GM12878 (cell line): ENCODE measurements at regions not wholly inside any gene's neighbourhood (a gene's known extent, or its start where the extent isn't known, plus 50 kb on each side); places are given as distances from the start of the nearest gene placed in this dataset.

ENCODE experiments used
- ATAC-seq: fragments of 200-7000 bp; cut with Tn5 transposase; 3 replicates; pipeline ENCODE4 v1.9.1; 2020; ENCODE audit warnings: mild to moderate bottlenecking, moderate library complexity
- BruUV-seq: library from RNA; stranded (reverse); fragments of 400-500 nt; replicated peaks from 2 replicates; lab custom pipeline; 2021; lab: Mats Ljungman, UMichigan
- CTCF ChIA-PET: fragments of 300-600 bp; sonication (Branson Sonifier 250); formaldehyde crosslinking; extraction: SDS; loops from one replicate; lab custom pipeline; 2021; ENCODE audit warnings: inconsistent platforms; lab: Yijun Ruan, JAX
- POLR2A ChIA-PET: fragments of 350-600 bp; formaldehyde crosslinking; extraction: SDS; loops from one replicate; lab custom pipeline; 2021; ENCODE audit warnings: inconsistent platforms; lab: Charles Lee
- RAD21 ChIA-PET: fragments of 300-600 bp; sonication (Branson Sonifier 250); formaldehyde crosslinking; loops from one replicate; lab custom pipeline; 2023; ENCODE audit warnings: antibody characterized with exemption; ENCODE audit not compliant: unreplicated experiment; lab: Charles Lee
- SMC1A ChIA-PET: fragments of 300-600 bp; sonication (Branson Sonifier 250); formaldehyde crosslinking; loops from one replicate; lab custom pipeline; 2023; ENCODE audit not compliant: unreplicated experiment, uncharacterized antibody; lab: Charles Lee
- DNase-seq: peaks from one replicate; pipeline ENCODE4 v3.0.0-alpha.2; 2011; ENCODE audit warnings: low read depth, low spot score
- FAIRE-seq: peaks from 3 replicates; lab custom pipeline; 2011; peaks lifted over from hg19 to GRCh38; lab: Jason Lieb, UNC
- H2AFZ ChIP-seq: 2 replicates; pipeline ENCODE4 v1.6.0; 2011; ENCODE audit warnings: low read depth, low read length, control low read depth; ENCODE audit not compliant: control insufficient read depth
- H3K27ac ChIP-seq: 2 replicates; pipeline ENCODE4 v1.5.1; 2011; ENCODE audit warnings: control low read depth; ENCODE audit not compliant: control insufficient read depth, insufficient read depth
- H3K27me3 ChIP-seq, 2 experiments: replicated peaks in 1 of 2; 2 replicates each; pipeline versions ENCODE4 v1.6.0 to v1.6.1; 2011; ENCODE audit warnings: low read length in 1 of 2; ENCODE audit not compliant: control insufficient read depth in 2 of 2, insufficient read depth in 2 of 2
- H3K36me3 ChIP-seq, 2 experiments: 2 replicates each; pipeline ENCODE4 v1.5.1; 2011; ENCODE audit warnings: low read length in 1 of 2; ENCODE audit not compliant: control insufficient read depth in 2 of 2, insufficient read depth in 2 of 2
- H3K4me1 ChIP-seq: 2 replicates; pipeline ENCODE4 v1.6.1; 2011; ENCODE audit warnings: mild to moderate bottlenecking, low read length, moderate library complexity, mixed read lengths; ENCODE audit not compliant: control insufficient read depth, insufficient read depth
- H3K4me2 ChIP-seq: 2 replicates; pipeline ENCODE4 v1.6.0; 2011; ENCODE audit warnings: control low read depth; ENCODE audit not compliant: control insufficient read depth, insufficient read depth
- H3K4me3 ChIP-seq: fragments of 200-600 bp; sonication (generic); 2 replicates; pipeline ENCODE4 v1.5.1; 2016
- H3K79me2 ChIP-seq: 2 replicates; pipeline ENCODE4 v1.6.0; 2011; ENCODE audit warnings: low read length; ENCODE audit not compliant: control insufficient read depth, insufficient read depth
- H3K9ac ChIP-seq: 2 replicates; pipeline ENCODE4 v1.8.0; 2011; ENCODE audit warnings: low read length, control low read depth, mixed read lengths; ENCODE audit not compliant: control insufficient read depth, insufficient read depth
- H3K9me3 ChIP-seq: replicated peaks from 3 replicates; pipeline ENCODE4 v1.5.1; 2011; ENCODE audit warnings: mild to moderate bottlenecking, low read length; ENCODE audit not compliant: control insufficient read depth, insufficient read depth
- H4K20me1 ChIP-seq: 2 replicates; pipeline ENCODE4 v1.6.0; 2011; ENCODE audit not compliant: control insufficient read depth, insufficient read depth
- HDAC2 ChIP-seq: fragments of 200-600 bp; sonication (generic); IDR thresholded peaks from 2 replicates; pipeline ENCODE4 v1.6.1; 2017
- IRF4 ChIP-seq: IDR thresholded peaks from 2 replicates; pipeline ENCODE4 v1.6.1; 2011; ENCODE audit warnings: low read depth, low read length
- KDM1A ChIP-seq: fragments of 200-600 bp; sonication (generic); IDR thresholded peaks from 2 replicates; pipeline ENCODE4 v1.6.1; 2016; ENCODE audit warnings: borderline replicate concordance
- LARP7 ChIP-seq: fragments of 450-650 bp; IDR thresholded peaks from 2 replicates; pipeline ENCODE4 v1.6.1; 2017; ENCODE audit warnings: mild to moderate bottlenecking
- PML ChIP-seq: IDR thresholded peaks from 2 replicates; pipeline ENCODE4 v1.6.1; 2012; ENCODE audit warnings: low read length, inconsistent platforms
- POU2F2 ChIP-seq: IDR thresholded peaks from 3 replicates; pipeline ENCODE4 v1.6.1; 2011; ENCODE audit warnings: low read depth, mild to moderate bottlenecking, low read length, borderline replicate concordance
- SPI1 ChIP-seq: IDR thresholded peaks from 2 replicates; pipeline ENCODE4 v1.6.1; 2011; ENCODE audit warnings: low read depth, mild to moderate bottlenecking, low read length, moderate library complexity, borderline replicate concordance; ENCODE audit not compliant: insufficient read depth
- WGBS: methylation state at CpG from one replicate; pipeline ENCODE4 v1.1.6; 2016; ENCODE audit warnings: low lambda C conversion rate; ENCODE audit not compliant: insufficient replicate concordance, insufficient coverage; ENCODE audit errors: missing lambda C conversion rate; 5-methylcytosine and 5-hydroxymethylcytosine counted together
- in situ Hi-C: fragments of 300-500 bp; cut with MboI; formaldehyde crosslinking; loops from 9 replicates; pipeline ENCODE4 v1.14.3; 2018; ENCODE audit warnings: mixed read lengths
- intact Hi-C: fragments of 100-400 bp; cut with micrococcal nuclease; formaldehyde crosslinking; loops from one replicate; pipeline ENCODE4 v1.14.2; 2022; ENCODE audit not compliant: unreplicated experiment

DNA sequence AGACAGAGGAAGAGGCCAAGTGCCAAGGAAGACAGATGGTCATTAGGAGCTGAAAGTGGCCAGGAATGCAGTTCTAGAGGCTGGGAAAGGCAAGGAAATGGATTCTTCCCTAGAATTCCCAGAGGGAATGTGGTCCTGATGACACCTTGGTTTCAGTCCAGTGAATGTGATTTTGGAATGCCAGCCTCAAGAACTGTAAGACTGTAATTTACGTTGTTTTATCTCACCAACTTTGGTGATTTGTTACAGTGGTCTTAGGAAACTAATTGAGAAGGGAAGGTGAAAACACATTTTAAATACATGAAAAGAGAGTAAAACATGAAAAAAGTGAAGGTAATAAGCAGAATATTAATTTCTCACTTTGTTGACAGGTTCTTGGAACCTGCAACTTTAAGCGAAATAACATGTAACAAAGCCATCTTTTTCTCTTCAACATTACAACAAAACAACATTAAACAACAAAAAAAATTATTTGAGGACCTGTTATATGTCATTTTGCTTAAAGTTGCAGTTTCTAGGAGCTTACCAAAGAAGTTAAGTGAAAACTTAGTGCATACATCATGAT is 370.2 kb downstream of the METTL4 start:
- ChIA-PET SMC1A (no interaction called here), POLR2A (no interaction called here), CTCF (no interaction called here), RAD21 (no interaction called here)
- TF ChIP-seq KDM1A (no peak), POU2F2 (no peak), LARP7 (no peak), HDAC2 (no peak)
- no peak for DNase-seq
- Histone ChIP-seq H3K27ac (no peak overlapping the region), H4K20me1 (no peaks in the 10 kb centered on the region), H3K4me3 (no peak overlapping the region), H3K36me3 (no peaks in the 10 kb centered on the region), H3K79me2 (no peaks in the 10 kb centered on the region), H2AFZ (no peak overlapping the region), H3K4me2 (no peak overlapping the region), H3K4me1 (no peaks in the 10 kb centered on the region), H3K9me3 (no peaks in the 10 kb centered on the region), H3K9ac (no peak overlapping the region), H3K27me3 (no peaks in the 10 kb centered on the region)
- in situ Hi-C loops, result no loop called here
- intact Hi-C loops, result no loop called here
- no peak for FAIRE-seq
- WGBS, result 16% methylated on average over 2 of the region's 2 CpGs
- BruUV-seq, result no TSS peak
- ATAC-seq, result no peak

DNA sequence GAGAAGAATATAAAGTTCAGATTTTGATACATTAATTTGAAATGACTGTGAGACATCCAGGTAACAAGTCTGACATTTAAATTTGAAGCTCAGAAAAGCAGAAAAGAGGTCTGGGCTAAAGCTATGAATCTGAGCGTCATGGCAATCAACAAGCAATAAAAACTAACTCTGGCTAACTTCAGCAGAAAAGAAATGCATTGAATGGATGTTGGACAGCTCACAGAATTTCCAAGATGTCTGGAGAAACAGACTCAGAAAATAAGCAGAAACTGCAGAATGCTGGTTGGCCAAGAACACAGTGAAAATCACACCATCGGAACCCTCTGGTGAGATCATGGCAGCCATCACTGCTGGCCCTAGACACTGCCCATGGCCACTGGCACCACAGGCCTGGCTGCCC is 366.6 kb downstream of the METTL4 start:
- in situ Hi-C loops, result no loop called here
- H3K4me1 ChIP-seq, result no peaks in the 10 kb centered on the region
- RAD21 ChIA-PET, result no interaction called here
- H3K27me3 ChIP-seq, result no peaks in the 10 kb centered on the region
- WGBS, result 49% methylated on average over 2 of the region's 2 CpGs
- no peak overlapping the region for H3K9ac ChIP-seq
- POLR2A ChIA-PET, result no interaction called here
- DNase-seq (no peak), FAIRE-seq (no peak), ATAC-seq (no peak)
- no peak overlapping the region for H3K27ac ChIP-seq
- no peak overlapping the region for H3K4me2 ChIP-seq
- H3K36me3 ChIP-seq, result no peaks in the 10 kb centered on the region
- SMC1A ChIA-PET, result no interaction called here
- no TSS peak for BruUV-seq
- no peak overlapping the region for H2AFZ ChIP-seq
- H3K9me3 ChIP-seq, result no peaks in the 10 kb centered on the region
- no peaks in the 10 kb centered on the region for H3K79me2 ChIP-seq
- no peak overlapping the region for H3K4me3 ChIP-seq
- intact Hi-C loops, result no loop called here
- TF ChIP-seq SPI1 (no peak), PML (no peak), IRF4 (no peak)
- TF ChIP-seq, all 136 proteins: peak for 0
- no peaks in the 10 kb centered on the region for H4K20me1 ChIP-seq
- CTCF ChIA-PET, result no interaction called here
